GM18868 (cell line): ENCODE measurements at regions not wholly inside any gene's neighbourhood (a gene's known extent, or its start where the extent isn't known, plus 50 kb on each side); places are given as distances from the start of the nearest gene placed in this dataset.
"Not testable (repeated sequence)": the region's sequence is repeated elsewhere in the genome, so short reads cannot be mapped to it uniquely, and the experiment has no call there.

Experiments
- ATAC-seq: cut with Tn5 transposase; IDR thresholded peaks from one replicate; pipeline ENCODE4 v1.9.1; 2021; ENCODE audit warnings: mild to moderate bottlenecking, moderate library complexity; ENCODE audit not compliant: unreplicated experiment

GRCh38 chr4:54571293-54572151, 86.2 kb upstream of the KIT start:
- no peak for ATAC-seq

- ATAC-seq = no peak
Observed at GRCh38 chr4:54572152-54572542, 85.6 kb upstream of the KIT start.

GRCh38 chr4:54574500-54574899, 83.3 kb upstream of the KIT start:
- no peak for ATAC-seq

- ATAC-seq = no peak
Observed at GRCh38 chr4:54575919-54576318, 81.8 kb upstream of the KIT start.

DNA sequence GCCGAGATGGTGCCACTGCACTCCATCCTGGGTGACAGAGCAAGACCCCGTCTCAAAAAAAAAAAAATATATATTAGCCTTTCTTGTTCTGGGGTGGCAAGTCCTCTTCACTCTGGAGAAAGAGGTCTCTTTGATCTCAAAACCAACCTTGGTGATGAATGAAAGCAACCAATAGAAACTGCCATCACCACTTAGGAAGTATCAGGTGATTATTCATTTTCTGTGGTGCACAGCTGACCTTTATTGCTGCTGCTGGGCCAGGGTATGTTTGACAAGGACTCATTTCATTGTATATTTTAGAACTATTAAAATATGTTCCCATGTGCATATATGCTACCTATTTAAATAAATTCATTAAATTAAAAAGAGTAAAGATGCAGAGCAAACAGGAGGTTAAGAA, 76.0 kb upstream of the KIT start:
- ATAC-seq = no peak

DNA sequence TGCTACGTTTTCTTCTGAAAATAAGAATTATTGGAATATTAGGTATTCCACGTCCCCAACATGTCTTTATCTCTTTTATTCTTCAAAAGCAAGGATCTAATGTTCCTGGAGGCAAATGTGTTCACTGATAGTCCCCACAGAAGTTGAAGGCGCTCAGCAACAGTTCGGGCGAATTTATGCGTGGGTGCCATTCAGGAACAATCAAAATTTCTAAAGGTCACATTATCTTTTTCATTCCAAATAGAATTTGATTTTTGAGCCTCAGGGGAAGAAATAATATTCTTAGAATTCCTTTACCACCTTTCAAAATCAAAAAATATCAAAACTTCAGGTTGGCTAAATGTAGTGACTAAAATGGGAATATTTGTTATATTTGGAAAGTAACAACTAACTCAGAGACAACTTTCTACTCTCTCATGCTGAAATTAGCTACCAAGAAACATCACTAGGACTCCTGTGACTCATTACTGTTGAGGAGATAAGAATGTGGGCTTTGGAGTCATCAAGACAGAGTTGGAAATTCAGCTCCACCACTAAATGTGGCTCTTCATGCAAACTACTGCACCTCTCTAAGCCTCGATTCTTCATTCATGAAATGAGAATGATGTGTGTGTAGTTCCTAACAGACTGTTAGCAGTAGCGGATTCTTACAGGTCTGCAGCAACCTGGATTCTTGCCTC, 72.3 kb upstream of the KIT start:
- ATAC-seq = no peak

DNA sequence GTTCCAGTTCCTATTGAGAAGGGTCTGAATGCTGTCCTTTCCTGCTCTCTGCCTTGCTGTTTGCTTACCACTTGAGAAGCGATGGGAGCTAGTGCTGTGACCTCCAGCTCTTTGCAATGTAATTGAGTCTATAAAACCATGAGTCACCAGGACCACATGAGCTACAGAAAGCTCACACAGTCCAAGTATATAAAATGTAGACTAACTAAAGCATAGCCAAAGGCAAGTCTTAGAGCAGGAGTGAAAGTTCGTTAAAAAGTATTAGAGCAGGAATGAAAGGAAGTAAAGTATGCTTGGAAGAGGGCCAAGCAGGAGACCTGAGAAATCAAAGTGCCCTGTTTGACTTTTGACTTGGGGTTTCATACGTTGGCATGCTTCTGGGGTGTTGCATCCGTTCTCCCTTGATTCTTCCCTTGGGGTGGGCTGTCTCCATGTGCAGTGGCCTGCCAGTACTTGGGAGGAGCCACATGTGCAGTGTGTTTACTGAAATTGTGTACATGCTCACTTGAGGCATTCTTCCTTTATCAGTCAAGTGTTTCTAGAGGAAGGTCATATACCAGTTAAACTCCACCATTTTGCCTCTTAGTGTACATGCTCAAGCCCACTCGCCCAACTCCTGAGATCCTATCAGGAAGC, 71.3 kb upstream of the KIT start:
- ATAC-seq = no peak

- ATAC-seq = no peak
Observed at GRCh38 chr4:54587107-54587891, 70.5 kb upstream of the KIT start.

DNA sequence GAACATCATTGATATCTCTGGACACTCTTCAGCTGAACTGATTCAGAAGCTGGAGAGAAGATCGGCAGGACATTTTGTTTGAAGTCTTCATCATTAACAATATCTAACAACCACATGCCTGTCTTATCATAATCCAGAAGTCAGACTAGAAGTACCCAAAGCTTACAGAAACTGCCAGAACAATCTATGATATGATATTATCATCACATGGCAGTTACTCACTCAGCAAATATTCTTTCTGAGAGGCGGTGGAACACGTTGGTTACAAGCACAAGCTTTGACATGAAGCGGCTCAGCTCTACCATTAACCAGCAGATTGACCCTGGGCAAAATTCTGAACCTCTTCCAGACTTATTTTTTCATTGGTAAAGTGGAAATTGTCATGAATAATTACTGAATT, 69.4 kb upstream of the KIT start:
- no peak for ATAC-seq

- no peak for ATAC-seq
Observed at GRCh38 chr4:54589586-54589985, 68.2 kb upstream of the KIT start.

DNA sequence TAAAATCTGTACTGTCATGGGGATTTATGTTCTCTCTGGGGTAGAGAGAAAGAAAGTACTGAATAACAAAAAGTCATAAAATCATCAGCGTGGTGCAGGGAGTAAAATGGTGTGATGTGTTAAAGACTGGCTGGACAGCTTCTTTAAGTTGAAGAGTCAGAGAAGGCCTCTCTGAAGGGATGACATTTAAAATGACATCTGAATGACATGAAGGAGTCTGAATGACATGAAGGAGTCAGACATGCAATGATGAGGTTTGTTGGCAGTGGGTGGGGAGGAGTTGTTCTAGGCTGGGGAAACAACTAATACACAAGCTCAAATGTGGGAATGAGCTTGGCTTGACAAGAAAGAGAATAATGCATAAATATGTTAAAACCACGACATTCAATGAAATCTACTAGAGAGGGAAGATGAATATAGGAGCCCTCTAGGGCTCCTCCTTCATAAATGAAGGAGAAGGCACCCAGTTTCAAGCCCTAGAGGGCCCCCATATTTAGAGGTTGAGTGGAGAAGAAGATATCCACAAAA, 63.9 kb upstream of the KIT start:
- no peak for ATAC-seq

GRCh38 chr4:54596201-54596600, 61.6 kb upstream of the KIT start:
- no peak for ATAC-seq

GRCh38 chr4:54597678-54598077, 60.1 kb upstream of the KIT start:
- not testable (repeated sequence) for ATAC-seq

GRCh38 chr4:54602175-54602574, 55.6 kb upstream of the KIT start:
- ATAC-seq = not testable (repeated sequence)

GRCh38 chr4:54607067-54607466, 50.7 kb upstream of the KIT start:
- ATAC-seq = no peak

DNA sequence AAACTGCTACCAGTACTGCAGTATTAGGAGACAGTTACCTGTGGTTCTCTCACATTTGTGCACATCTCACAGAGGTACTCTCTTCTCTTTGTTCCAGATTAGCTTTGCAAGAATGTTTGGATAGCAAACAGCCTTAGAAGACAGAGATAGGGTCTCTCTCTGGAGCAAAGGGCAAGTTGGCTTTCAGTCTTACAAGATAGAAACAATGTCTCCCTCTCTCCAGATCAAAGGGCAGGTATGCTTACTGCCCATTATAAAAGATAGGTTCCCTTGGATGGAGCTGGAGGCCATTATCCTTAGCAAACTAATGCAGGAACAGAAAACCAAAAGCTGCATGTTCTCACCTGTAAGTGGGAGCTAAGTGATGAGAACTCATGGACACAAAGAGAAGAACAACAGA, 50.2 kb upstream of the KIT start:
- ATAC-seq = no peak
